Liver (tissue), 8 donors: ENCODE measurements at regions not wholly inside any gene's neighbourhood (a gene's known extent, or its start where the extent isn't known, plus 50 kb on each side); places are given as distances from the start of the nearest gene placed in this dataset.

Source experiments
- DNase-seq: peaks from one replicate; pipeline ENCODE4 v3.0.0-alpha.2; 2017; ENCODE audit warnings: low spot score
- H3K27ac ChIP-seq, 2 donors: one replicate each; pipeline ENCODE4 v1.7.0; 2013; ENCODE audit warnings: inconsistent platforms in 2 of 2, low read length in 2 of 2, control low read depth in 1 of 2, low read depth in 1 of 2, mild to moderate bottlenecking in 1 of 2
- H3K27me3 ChIP-seq, 4 donors: one replicate each; pipeline versions ENCODE4 v1.6.1 to v1.7.0; 2013; ENCODE audit warnings: low read length in 3 of 4, inconsistent platforms in 1 of 4, mild to moderate bottlenecking in 1 of 4, moderate library complexity in 1 of 4; ENCODE audit not compliant: control insufficient read depth in 4 of 4, insufficient read depth in 4 of 4
- H3K36me3 ChIP-seq, 4 donors: one replicate each; pipeline versions ENCODE4 v1.6.1 to v1.7.0; 2013; ENCODE audit warnings: low read length in 3 of 4, mild to moderate bottlenecking in 3 of 4, low read depth in 1 of 4, moderate library complexity in 1 of 4; ENCODE audit not compliant: control insufficient read depth in 4 of 4, insufficient read depth in 3 of 4
- H3K4me1 ChIP-seq, 4 donors: one replicate each; pipeline versions ENCODE4 v1.6.1 to v1.7.0; 2013; ENCODE audit warnings: low read length in 3 of 4, mild to moderate bottlenecking in 3 of 4, moderate library complexity in 1 of 4; ENCODE audit not compliant: control insufficient read depth in 4 of 4, insufficient read depth in 4 of 4
- H3K4me3 ChIP-seq, 3 donors: one replicate each; pipeline versions ENCODE4 v1.6.1 to v1.7.0; 2013; ENCODE audit warnings: low read length in 3 of 3, control low read depth in 1 of 3, low read depth in 1 of 3, mild to moderate bottlenecking in 1 of 3
- H3K9ac ChIP-seq, 2 donors: one replicate each; pipeline ENCODE4 v1.7.0; 2013; ENCODE audit warnings: low read length in 2 of 2, mild to moderate bottlenecking in 2 of 2, moderate library complexity in 2 of 2, control low read depth in 1 of 2, low read depth in 1 of 2
- H3K9me3 ChIP-seq, 4 donors: one replicate each; pipeline versions ENCODE4 v1.6.1 to v1.7.0; 2013; ENCODE audit warnings: low read length in 3 of 4; ENCODE audit not compliant: control insufficient read depth in 4 of 4
- ATF3 ChIP-seq: IDR thresholded peaks from 2 replicates; pipeline ENCODE4 v1.6.1; 2016; ENCODE audit warnings: antibody characterized with exemption
- CTCF ChIP-seq: fragments of 150-350 bp; IDR thresholded peaks from 2 replicates; pipeline ENCODE4 v1.5.1; 2017; ENCODE audit warnings: improper control_type of control experiment, low read depth, low read length; ENCODE audit not compliant: missing input control
- EGR1 ChIP-seq, 2 donors: IDR thresholded peaks; 2 replicates each; pipeline ENCODE4 v1.6.1; 2016 to 2018; ENCODE audit warnings: antibody characterized with exemption in 2 of 2, low read depth in 2 of 2
- FOXA1 ChIP-seq: IDR thresholded peaks from 2 replicates; pipeline ENCODE4 v1.6.1; 2016; ENCODE audit warnings: antibody characterized with exemption
- FOXA2 ChIP-seq: IDR thresholded peaks from 2 replicates; pipeline ENCODE4 v1.6.1; 2016; ENCODE audit warnings: antibody characterized with exemption
- GABPA ChIP-seq, 2 donors: IDR thresholded peaks in 1 of 2; conservative IDR thresholded peaks in 1 of 2; 2 replicates each; pipeline ENCODE4 v1.6.1; 2016; ENCODE audit warnings: antibody characterized with exemption in 2 of 2, mild to moderate bottlenecking in 1 of 2, moderate library complexity in 1 of 2
- HNF4A ChIP-seq, 2 donors: conservative IDR thresholded peaks; 2 replicates each; pipeline ENCODE4 v1.6.1; 2016; ENCODE audit warnings: antibody characterized with exemption in 2 of 2, mild to moderate bottlenecking in 2 of 2
- HNF4G ChIP-seq: IDR thresholded peaks from 2 replicates; pipeline ENCODE4 v1.6.1; 2016; ENCODE audit warnings: antibody characterized with exemption
- JUND ChIP-seq, 2 donors: IDR thresholded peaks; 2 replicates each; pipeline ENCODE4 v1.6.1; 2016; ENCODE audit warnings: antibody characterized with exemption in 2 of 2
- MAX ChIP-seq: IDR thresholded peaks from 2 replicates; pipeline ENCODE4 v1.6.1; 2016; ENCODE audit warnings: antibody characterized with exemption
- NR2F2 ChIP-seq: IDR thresholded peaks from 2 replicates; pipeline ENCODE4 v1.6.1; 2016; ENCODE audit warnings: antibody characterized with exemption
- RAD21 ChIP-seq, 2 donors: IDR thresholded peaks; 2 replicates each; pipeline ENCODE4 v1.6.1; 2016; ENCODE audit warnings: antibody characterized with exemption in 2 of 2, mild to moderate bottlenecking in 2 of 2
- RXRA ChIP-seq, 2 donors: IDR thresholded peaks; 2 replicates each; pipeline ENCODE4 v1.6.1; 2017 to 2018; ENCODE audit warnings: antibody characterized with exemption in 2 of 2, mild to moderate bottlenecking in 1 of 2
- TAF1 ChIP-seq: conservative IDR thresholded peaks from 2 replicates; pipeline ENCODE4 v1.6.1; 2016; ENCODE audit warnings: antibody characterized with exemption, mild to moderate bottlenecking
- YY1 ChIP-seq: IDR thresholded peaks from 2 replicates; pipeline ENCODE4 v1.6.1; 2016; ENCODE audit warnings: antibody characterized with exemption, mild to moderate bottlenecking
- ZBTB33 ChIP-seq: IDR thresholded peaks from 2 replicates; pipeline ENCODE4 v1.6.1; 2016; ENCODE audit warnings: antibody characterized with exemption
- WGBS: extraction: QIAGEN DNeasy Blood & Tissue Kit; methylation state at CpG from one replicate; pipeline ENCODE4 v1.1.7; 2013; 5-methylcytosine and 5-hydroxymethylcytosine counted together
- TF ChIP-seq, protein P1 (sequence below): IDR thresholded peaks from 2 replicates; pipeline ENCODE4 v1.6.1; 2016; ENCODE audit warnings: antibody characterized with exemption, mild to moderate bottlenecking
- donor health status: healthy.
- donor health status: healthy.
- donor health status: healthy.
- donor health status: healthy.
- donor health status: healthy.

DNA sequence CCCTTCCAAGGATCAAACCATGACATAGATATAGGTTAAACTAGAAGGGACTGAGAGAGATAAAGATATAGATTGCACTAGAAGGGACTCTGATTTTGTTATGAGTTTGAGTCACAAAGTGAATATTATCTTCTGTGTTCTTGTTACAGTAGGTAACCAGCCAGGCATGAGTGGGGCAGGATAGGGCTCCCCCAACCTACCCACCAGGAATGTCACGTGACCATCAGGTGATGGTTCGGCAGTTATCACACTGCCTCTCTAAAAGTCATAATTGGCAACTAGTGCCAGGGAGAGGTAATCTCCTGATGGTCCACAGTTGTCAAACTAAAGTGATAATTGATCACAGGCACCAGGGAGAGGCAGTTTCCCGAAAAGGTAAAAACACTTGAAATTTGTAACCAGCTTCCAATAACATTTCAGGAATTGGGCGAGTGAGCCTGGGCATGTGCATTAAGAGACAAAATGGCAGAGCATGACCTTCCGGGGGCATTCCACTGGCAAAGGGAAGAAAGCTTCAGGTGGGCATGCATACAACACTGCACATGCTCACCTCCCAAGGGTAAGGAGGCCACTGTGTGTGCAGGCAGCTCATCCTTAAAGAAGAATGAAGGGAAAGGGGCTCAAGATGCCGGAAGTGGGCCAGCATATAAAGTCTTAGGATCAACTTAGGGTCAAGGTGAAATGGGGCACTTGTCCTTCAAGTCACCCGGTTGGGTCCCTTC is 533.6 kb upstream of the HTR2C start:
- 86% methylated on average over 7 of the region's 7 CpGs for WGBS
- TF ChIP-seq RAD21 (IDR thresholded peaks at IDR 0.05) (no peak), JUND (IDR thresholded peaks at IDR 0.05) (no peak), TAF1 (no peak), FOXA1 (no peak), MAX (no peak), GABPA (IDR thresholded peaks at IDR 0.05 in 1 of 2, conservative IDR thresholded peaks at IDR 0.05 in 1 of 2) (no peak), HNF4G (no peak), CTCF (no peak), ZBTB33 (no peak), YY1 (no peak)
- no peaks in the 10 kb centered on the region for H3K4me1 ChIP-seq
- H3K9ac ChIP-seq, result no peak overlapping the region
- no peak overlapping the region for H3K4me3 ChIP-seq
- no peaks in the 10 kb centered on the region for H3K27me3 ChIP-seq
- no peak overlapping the region for H3K27ac ChIP-seq
- DNase-seq, result no peak
- no peaks in the 10 kb centered on the region for H3K36me3 ChIP-seq
- no peaks in the 10 kb centered on the region for H3K9me3 ChIP-seq

DNA sequence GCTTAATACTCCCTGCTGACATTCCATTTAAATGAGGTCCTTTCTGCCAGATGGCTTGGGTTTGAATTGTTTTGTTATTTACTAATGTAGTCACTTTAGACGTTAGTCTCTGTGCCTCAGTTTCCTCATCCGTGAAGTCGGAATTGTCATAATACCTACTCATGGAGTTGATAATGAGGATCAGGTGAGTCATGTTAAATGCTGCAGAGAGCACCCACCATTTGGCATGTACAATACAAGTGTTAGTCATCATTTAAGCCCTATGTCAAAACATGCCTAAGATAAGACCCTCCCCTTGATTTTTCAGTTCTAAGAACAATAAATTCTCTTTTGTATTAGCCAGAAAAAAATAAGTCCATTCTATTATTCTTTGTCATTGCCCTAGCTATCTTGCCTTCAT is 534.8 kb upstream of the HTR2C start:
- no peaks in the 10 kb centered on the region for H3K27me3 ChIP-seq
- no peaks in the 10 kb centered on the region for H3K9me3 ChIP-seq
- no peak overlapping the region for H3K4me3 ChIP-seq
- no peak for DNase-seq
- H3K36me3 ChIP-seq, result no peaks in the 10 kb centered on the region
- 75% methylated on average over 3 of the region's 3 CpGs for WGBS
- TF ChIP-seq ZBTB33, result no peak
- no peak for TF ChIP-seq TAF1
- TF ChIP-seq EGR1 (IDR thresholded peaks at IDR 0.05; ENCODE audit: low read depth in 2 of 2), result no peak
- TF ChIP-seq FOXA1, result no peak
- no peak for TF ChIP-seq RXRA (IDR thresholded peaks at IDR 0.05)
- TF ChIP-seq ATF3, result no peak
- no peak for TF ChIP-seq HNF4A (conservative IDR thresholded peaks at IDR 0.05)
- no peak for TF ChIP-seq NR2F2
- TF ChIP-seq, protein P1, sequence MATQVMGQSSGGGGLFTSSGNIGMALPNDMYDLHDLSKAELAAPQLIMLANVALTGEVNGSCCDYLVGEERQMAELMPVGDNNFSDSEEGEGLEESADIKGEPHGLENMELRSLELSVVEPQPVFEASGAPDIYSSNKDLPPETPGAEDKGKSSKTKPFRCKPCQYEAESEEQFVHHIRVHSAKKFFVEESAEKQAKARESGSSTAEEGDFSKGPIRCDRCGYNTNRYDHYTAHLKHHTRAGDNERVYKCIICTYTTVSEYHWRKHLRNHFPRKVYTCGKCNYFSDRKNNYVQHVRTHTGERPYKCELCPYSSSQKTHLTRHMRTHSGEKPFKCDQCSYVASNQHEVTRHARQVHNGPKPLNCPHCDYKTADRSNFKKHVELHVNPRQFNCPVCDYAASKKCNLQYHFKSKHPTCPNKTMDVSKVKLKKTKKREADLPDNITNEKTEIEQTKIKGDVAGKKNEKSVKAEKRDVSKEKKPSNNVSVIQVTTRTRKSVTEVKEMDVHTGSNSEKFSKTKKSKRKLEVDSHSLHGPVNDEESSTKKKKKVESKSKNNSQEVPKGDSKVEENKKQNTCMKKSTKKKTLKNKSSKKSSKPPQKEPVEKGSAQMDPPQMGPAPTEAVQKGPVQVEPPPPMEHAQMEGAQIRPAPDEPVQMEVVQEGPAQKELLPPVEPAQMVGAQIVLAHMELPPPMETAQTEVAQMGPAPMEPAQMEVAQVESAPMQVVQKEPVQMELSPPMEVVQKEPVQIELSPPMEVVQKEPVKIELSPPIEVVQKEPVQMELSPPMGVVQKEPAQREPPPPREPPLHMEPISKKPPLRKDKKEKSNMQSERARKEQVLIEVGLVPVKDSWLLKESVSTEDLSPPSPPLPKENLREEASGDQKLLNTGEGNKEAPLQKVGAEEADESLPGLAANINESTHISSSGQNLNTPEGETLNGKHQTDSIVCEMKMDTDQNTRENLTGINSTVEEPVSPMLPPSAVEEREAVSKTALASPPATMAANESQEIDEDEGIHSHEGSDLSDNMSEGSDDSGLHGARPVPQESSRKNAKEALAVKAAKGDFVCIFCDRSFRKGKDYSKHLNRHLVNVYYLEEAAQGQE, result no peak
- no peak for TF ChIP-seq YY1
- TF ChIP-seq FOXA2, result no peak
- no peak for TF ChIP-seq HNF4G
- H3K27ac ChIP-seq, result no peak overlapping the region
- no peaks in the 10 kb centered on the region for H3K4me1 ChIP-seq
- no peak overlapping the region for H3K9ac ChIP-seq
